Vagina (tissue), 2 donors: ENCODE measurements at regions not wholly inside any gene's neighbourhood (a gene's known extent, or its start where the extent isn't known, plus 50 kb on each side); places are given as distances from the start of the nearest gene placed in this dataset.
A peak's percentile ranks its signal among the peaks of the same experiment; 100 is the strongest.
"Not testable (repeated sequence)": the region's sequence is repeated elsewhere in the genome, so short reads cannot be mapped to it uniquely, and the experiment has no call there.

Experiments used
- DNase-seq, 2 donors: peaks; one replicate each; pipeline ENCODE4 v3.0.0-alpha.2; 2017; ENCODE audit errors: extremely low spot score in 2 of 2
- H3K27ac ChIP-seq: fragments of 200-600 bp; sonication (generic); one replicate; pipeline ENCODE4 v1.5.1; 2019
- H3K27me3 ChIP-seq: fragments of 200-600 bp; sonication (generic); one replicate; pipeline ENCODE4 v1.5.1; 2019
- H3K36me3 ChIP-seq, 2 donors: fragments of 200-600 bp; sonication (generic); one replicate each; pipeline ENCODE4 v1.5.1; 2017 to 2019
- H3K4me1 ChIP-seq: fragments of 200-600 bp; sonication (generic); one replicate; pipeline ENCODE4 v1.5.1; 2019
- H3K4me3 ChIP-seq, 2 donors: fragments of 200-600 bp; sonication (generic); 1 replicate in 1 of 2; 2 replicates in 1 of 2; pipeline ENCODE4 v1.5.1; 2016 to 2019
- H3K9me3 ChIP-seq: fragments of 200-600 bp; sonication (generic); one replicate; pipeline ENCODE4 v1.5.1; 2019
- POLR2A ChIP-seq, 2 donors: fragments of 450-650 bp; IDR thresholded peaks; one replicate each; pipeline ENCODE4 v1.6.1; 2017; ENCODE audit warnings: antibody characterized with exemption in 2 of 2, mild to moderate bottlenecking in 2 of 2, moderate library complexity in 2 of 2
- POLR2AphosphoS5 ChIP-seq, 2 donors: sonication (generic); formaldehyde crosslinking; IDR thresholded peaks; one replicate each; pipeline ENCODE4 v1.9.0; 2017; ENCODE audit warnings: antibody characterized with exemption in 2 of 2, mild to moderate bottlenecking in 2 of 2, low read depth in 1 of 2; ENCODE audit not compliant: insufficient read depth in 1 of 2
- intact Hi-C: fragments of 100-400 bp; cut with DNase I; formaldehyde crosslinking; loops from one replicate; pipeline ENCODE4 v1.15.1; 2023
- TF ChIP-seq, protein P1 (sequence below), 3 experiments: fragments of 450-650 bp in 2 of 3; fragments of 200-600 bp in 1 of 3; sonication (generic) in 1 of 3; IDR thresholded peaks; one replicate each; pipeline ENCODE4 v1.5.1; 2017 to 2019; ENCODE audit warnings: antibody characterized with exemption in 3 of 3, mild to moderate bottlenecking in 2 of 3, moderate library complexity in 2 of 3

DNA sequence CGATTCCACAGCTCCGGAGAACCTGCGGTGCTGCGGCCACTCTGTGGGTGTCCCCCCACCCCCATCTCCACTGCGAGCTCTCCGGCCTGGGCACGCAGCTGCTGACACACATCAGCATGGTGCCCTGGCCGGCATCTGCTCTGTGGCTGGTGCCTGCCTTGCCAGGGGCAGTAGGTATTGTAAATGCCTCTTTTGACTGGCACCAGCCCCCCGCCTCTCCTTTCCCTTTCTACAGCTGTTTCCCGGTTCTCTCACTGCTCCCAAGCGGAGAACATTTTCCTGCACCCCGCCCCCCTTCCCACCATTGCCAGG lies 357.1 kb upstream of the ZNF32 start:
- no peak overlapping the region for H3K4me3 ChIP-seq
- TF ChIP-seq POLR2A (IDR thresholded peaks at IDR 0.05) (no peak), POLR2AphosphoS5 (IDR thresholded peaks at IDR 0.05; ENCODE audit: insufficient read depth in 1 of 2, low read depth in 1 of 2) (no peak)
- TF ChIP-seq, protein P1, sequence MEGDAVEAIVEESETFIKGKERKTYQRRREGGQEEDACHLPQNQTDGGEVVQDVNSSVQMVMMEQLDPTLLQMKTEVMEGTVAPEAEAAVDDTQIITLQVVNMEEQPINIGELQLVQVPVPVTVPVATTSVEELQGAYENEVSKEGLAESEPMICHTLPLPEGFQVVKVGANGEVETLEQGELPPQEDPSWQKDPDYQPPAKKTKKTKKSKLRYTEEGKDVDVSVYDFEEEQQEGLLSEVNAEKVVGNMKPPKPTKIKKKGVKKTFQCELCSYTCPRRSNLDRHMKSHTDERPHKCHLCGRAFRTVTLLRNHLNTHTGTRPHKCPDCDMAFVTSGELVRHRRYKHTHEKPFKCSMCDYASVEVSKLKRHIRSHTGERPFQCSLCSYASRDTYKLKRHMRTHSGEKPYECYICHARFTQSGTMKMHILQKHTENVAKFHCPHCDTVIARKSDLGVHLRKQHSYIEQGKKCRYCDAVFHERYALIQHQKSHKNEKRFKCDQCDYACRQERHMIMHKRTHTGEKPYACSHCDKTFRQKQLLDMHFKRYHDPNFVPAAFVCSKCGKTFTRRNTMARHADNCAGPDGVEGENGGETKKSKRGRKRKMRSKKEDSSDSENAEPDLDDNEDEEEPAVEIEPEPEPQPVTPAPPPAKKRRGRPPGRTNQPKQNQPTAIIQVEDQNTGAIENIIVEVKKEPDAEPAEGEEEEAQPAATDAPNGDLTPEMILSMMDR (IDR thresholded peaks at IDR 0.05), result no peak
- DNase-seq, result no peak
- intact Hi-C loops, result no loop called here
- no peaks in the 10 kb centered on the region for H3K9me3 ChIP-seq
- peaks cover 15% of the 10 kb centered on the region for H3K4me1 ChIP-seq
- no peaks in the 10 kb centered on the region for H3K36me3 ChIP-seq
- no peaks in the 10 kb centered on the region for H3K27me3 ChIP-seq
- no peak overlapping the region for H3K27ac ChIP-seq

GRCh38 chr10:44004913-44005787 lies 356.5 kb upstream of the ZNF32 start:
- intact Hi-C loops, result no loop called here
- Histone ChIP-seq H3K4me1 (peaks cover 12% of the 10 kb centered on the region), H3K4me3 (no peak overlapping the region), H3K27ac (no peak overlapping the region), H3K27me3 (no peaks in the 10 kb centered on the region), H3K36me3 (no peaks in the 10 kb centered on the region), H3K9me3 (no peaks in the 10 kb centered on the region)
- TF ChIP-seq, protein P1 (IDR thresholded peaks at IDR 0.05), result no peak
- no peak for TF ChIP-seq POLR2A (IDR thresholded peaks at IDR 0.05)
- TF ChIP-seq POLR2AphosphoS5 (IDR thresholded peaks at IDR 0.05; ENCODE audit: insufficient read depth in 1 of 2, low read depth in 1 of 2), result no peak
- DNase-seq, result peak in 1 of 2 donors; percentile 91

DNA sequence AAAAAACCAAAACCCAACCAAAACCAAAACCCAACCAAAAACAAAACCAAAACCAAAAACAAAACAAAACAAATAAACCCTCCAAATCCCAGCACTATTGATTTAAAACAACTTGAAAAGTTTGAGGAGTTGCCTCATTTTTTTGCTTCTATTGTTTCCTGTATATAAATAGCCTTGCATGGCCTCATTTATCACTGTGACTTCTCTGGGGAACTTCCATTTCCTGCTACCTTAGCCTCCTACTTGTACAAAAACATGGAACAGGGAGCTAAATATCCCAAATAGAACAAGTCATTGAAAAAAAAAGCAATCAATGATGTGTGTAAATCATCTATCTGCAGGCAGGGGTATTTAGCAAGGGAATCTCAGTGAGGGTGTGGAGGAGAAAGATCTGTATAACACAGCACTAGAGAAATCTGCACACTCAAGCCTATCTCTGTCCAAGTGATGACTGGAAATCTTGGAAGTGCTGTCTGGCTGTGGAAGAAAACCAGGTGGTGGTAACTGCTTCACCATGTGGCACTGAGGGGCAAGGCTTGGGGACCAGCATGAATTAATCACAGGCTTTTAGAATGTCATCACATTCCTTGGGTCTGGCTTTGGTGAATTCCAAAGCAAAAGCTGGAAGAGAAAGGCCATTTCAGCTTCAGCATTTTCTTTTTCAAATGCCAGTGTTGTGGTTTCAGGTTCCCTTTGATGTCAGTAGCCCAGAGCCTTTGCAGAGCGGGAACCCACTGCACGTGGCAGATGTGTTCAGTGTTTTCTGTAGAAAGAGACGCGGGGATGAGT lies 349.5 kb upstream of the ZNF32 start:
- no peaks in the 10 kb centered on the region for H3K27me3 ChIP-seq
- intact Hi-C loops, result no loop called here
- no peak overlapping the region for H3K27ac ChIP-seq
- TF ChIP-seq POLR2A (IDR thresholded peaks at IDR 0.05) (no peak), POLR2AphosphoS5 (IDR thresholded peaks at IDR 0.05; ENCODE audit: insufficient read depth in 1 of 2, low read depth in 1 of 2) (no peak)
- TF ChIP-seq, protein P1 (IDR thresholded peaks at IDR 0.05), result no peak
- no peaks in the 10 kb centered on the region for H3K36me3 ChIP-seq
- DNase-seq, result no peak
- no peaks in the 10 kb centered on the region for H3K9me3 ChIP-seq
- no peaks in the 10 kb centered on the region for H3K4me1 ChIP-seq
- no peak overlapping the region for H3K4me3 ChIP-seq

- Histone ChIP-seq H3K27ac (no peak overlapping the region), H3K36me3 (no peaks in the 10 kb centered on the region), H3K9me3 (no peaks in the 10 kb centered on the region), H3K4me3 (no peak overlapping the region), H3K27me3 (no peaks in the 10 kb centered on the region), H3K4me1 (no peaks in the 10 kb centered on the region)
- intact Hi-C loops, result no loop called here
- TF ChIP-seq POLR2A (IDR thresholded peaks at IDR 0.05), result no peak
- TF ChIP-seq, protein P1 (IDR thresholded peaks at IDR 0.05), result no peak
- DNase-seq, result no peak
These were observed 348.6 kb upstream of the ZNF32 start for GRCh38 chr10:43997330-43997729.

GRCh38 chr10:43994539-43994938 lies 345.9 kb upstream of the ZNF32 start:
- Histone ChIP-seq H3K4me1 (no peaks in the 10 kb centered on the region), H3K9me3 (no peaks in the 10 kb centered on the region), H3K27me3 (no peaks in the 10 kb centered on the region), H3K4me3 (no peak overlapping the region), H3K36me3 (no peaks in the 10 kb centered on the region), H3K27ac (no peak overlapping the region)
- DNase-seq, result no peak
- intact Hi-C loops, result no loop called here
- no peak for TF ChIP-seq POLR2AphosphoS5 (IDR thresholded peaks at IDR 0.05; ENCODE audit: insufficient read depth in 1 of 2, low read depth in 1 of 2)

DNA sequence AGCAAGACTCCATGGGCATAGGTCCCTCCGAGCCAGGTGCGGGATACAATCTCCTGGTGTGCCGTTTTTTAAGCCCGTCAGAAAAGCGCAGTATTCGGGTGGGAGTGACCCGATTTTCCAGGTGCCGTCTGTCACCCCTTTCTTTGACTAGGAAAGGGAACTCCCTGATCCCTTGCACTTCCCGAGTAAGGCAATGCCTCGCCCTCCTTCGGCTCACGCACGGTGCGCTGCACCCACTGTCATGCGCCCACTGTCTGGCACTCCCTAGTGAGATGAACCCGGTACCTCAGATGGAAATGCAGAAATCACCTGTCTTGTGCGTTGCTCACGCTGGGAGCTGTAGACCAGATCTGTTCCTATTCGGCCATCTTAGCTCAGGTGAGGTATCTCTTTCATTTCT lies 344.1 kb upstream of the ZNF32 start:
- H3K9me3 ChIP-seq, DNase-seq, intact Hi-C loops, H3K4me1 ChIP-seq, H3K27ac ChIP-seq, H3K4me3 ChIP-seq, H3K27me3 ChIP-seq, H3K36me3 ChIP-seq: not testable (repeated sequence)
